GM23338 (cell line): ENCODE measurements at regions not wholly inside any gene's neighbourhood (a gene's known extent, or its start where the extent isn't known, plus 50 kb on each side); places are given as distances from the start of the nearest gene placed in this dataset.

Experiments used
- ATAC-seq: fragments of 200-7000 bp; cut with Tn5 transposase; 3 replicates; pipeline ENCODE4 v1.9.1; 2020
- DNase-seq: peaks from one replicate; pipeline ENCODE4 v3.0.0-alpha.2; 2015; ENCODE audit warnings: low spot score
- H2AFZ ChIP-seq: fragments of 200-600 bp; sonication (generic); 2 replicates; pipeline ENCODE4 v1.8.0; 2016; ENCODE audit warnings: antibody characterized with exemption, mild to moderate bottlenecking, moderate library complexity
- H3F3A ChIP-seq: fragments of 200-600 bp; sonication (generic); replicated peaks from 2 replicates; pipeline ENCODE4 v1.8.0; 2017; ENCODE audit warnings: antibody characterized with exemption, mixed run types, low read depth
- H3K27ac ChIP-seq: fragments of 200-600 bp; sonication (generic); 2 replicates; pipeline ENCODE4 v1.6.1; 2016; ENCODE audit warnings: low read depth
- H3K27me3 ChIP-seq: fragments of 200-600 bp; sonication (generic); 2 replicates; pipeline ENCODE4 v1.8.0; 2016; ENCODE audit warnings: mild to moderate bottlenecking, mixed run types, moderate library complexity; ENCODE audit not compliant: insufficient read depth
- H3K36me3 ChIP-seq: fragments of 200-600 bp; sonication (generic); 2 replicates; pipeline ENCODE4 v1.8.0; 2016; ENCODE audit warnings: mild to moderate bottlenecking; ENCODE audit not compliant: insufficient read depth
- H3K4me1 ChIP-seq: fragments of 200-600 bp; sonication (generic); 2 replicates; pipeline ENCODE4 v1.8.0; 2016; ENCODE audit warnings: mild to moderate bottlenecking, moderate library complexity; ENCODE audit not compliant: insufficient read depth
- H3K4me2 ChIP-seq: fragments of 200-600 bp; sonication (generic); 2 replicates; pipeline ENCODE4 v1.7.1; 2017; ENCODE audit warnings: mixed run types
- H3K4me3 ChIP-seq: fragments of 200-600 bp; sonication (generic); 2 replicates; pipeline ENCODE4 v1.6.1; 2016; ENCODE audit warnings: mixed run types
- H3K79me2 ChIP-seq: fragments of 200-600 bp; sonication (generic); replicated peaks from 2 replicates; pipeline ENCODE4 v1.8.0; 2017; ENCODE audit warnings: mild to moderate bottlenecking; ENCODE audit not compliant: insufficient read depth
- H3K9me2 ChIP-seq: fragments of 200-600 bp; sonication (generic); 2 replicates; pipeline ENCODE4 v1.8.0; 2017; ENCODE audit not compliant: insufficient read depth
- H4K20me1 ChIP-seq: fragments of 200-600 bp; sonication (generic); replicated peaks from 2 replicates; pipeline ENCODE4 v1.8.0; 2017; ENCODE audit warnings: mild to moderate bottlenecking; ENCODE audit not compliant: insufficient read depth
- H3K27ac Mint-ChIP-seq: 2 replicates; pipeline ENCODE4 v1.8.0; 2020; ENCODE audit warnings: inconsistent platforms, mild to moderate bottlenecking, moderate library complexity, mixed read lengths
- H3K27me3 Mint-ChIP-seq: 3 replicates; pipeline ENCODE4 v1.8.0; 2022; ENCODE audit warnings: low read depth, mild to moderate bottlenecking, moderate library complexity, mixed read lengths, inconsistent platforms; ENCODE audit not compliant: insufficient read depth, poor library complexity
- H3K36me3 Mint-ChIP-seq: 3 replicates; pipeline ENCODE4 v1.8.0; 2021; ENCODE audit warnings: low read depth, mild to moderate bottlenecking, inconsistent platforms, moderate library complexity, mixed read lengths
- H3K4me1 Mint-ChIP-seq: 3 replicates; pipeline ENCODE4 v1.8.0; 2020; ENCODE audit warnings: mild to moderate bottlenecking, inconsistent platforms, mixed read lengths
- H3K4me3 Mint-ChIP-seq: 3 replicates; pipeline ENCODE4 v1.8.0; 2021; ENCODE audit warnings: moderate library complexity, mild to moderate bottlenecking, inconsistent platforms, mixed read lengths
- H3K9me3 Mint-ChIP-seq: 3 replicates; pipeline ENCODE4 v1.8.0; 2020; ENCODE audit warnings: moderate library complexity, mild to moderate bottlenecking, inconsistent platforms, mixed read lengths
- CREB1 ChIP-seq: fragments of 250-450 bp; sonication (Bioruptor Pico); IDR thresholded peaks from 2 replicates; pipeline ENCODE4 v1.5.0; 2020; ENCODE audit warnings: low read depth, mild to moderate bottlenecking, moderate library complexity
- CTCF ChIP-seq, 2 experiments: fragments of 200-600 bp in 1 of 2; sonication (generic) in 1 of 2; conservative IDR thresholded peaks; 2 replicates each; pipeline versions ENCODE4 v1.5.1 to v1.6.1; 2016 to 2017; ENCODE audit warnings: antibody characterized with exemption in 2 of 2, low read depth in 2 of 2, mild to moderate bottlenecking in 2 of 2, moderate library complexity in 1 of 2
- ETS1 ChIP-seq: IDR thresholded peaks from 2 replicates; pipeline ENCODE4 v1.6.1; 2016; ENCODE audit warnings: antibody characterized with exemption
- EZH2 ChIP-seq: fragments of 200-600 bp; sonication (generic); IDR thresholded peaks from one replicate; pipeline ENCODE4 v1.8.0; 2017; ENCODE audit warnings: antibody characterized with exemption, mild to moderate bottlenecking, low read depth; ENCODE audit not compliant: unreplicated experiment
- EZH2phosphoT487 ChIP-seq: fragments of 200-600 bp; sonication (generic); IDR thresholded peaks from one replicate; pipeline ENCODE4 v1.8.1; 2018; ENCODE audit warnings: antibody characterized with exemption; ENCODE audit not compliant: unreplicated experiment
- JUNB ChIP-seq: IDR thresholded peaks from one replicate; pipeline ENCODE4 v1.6.1; 2016; ENCODE audit warnings: antibody characterized with exemption; ENCODE audit not compliant: unreplicated experiment
- NANOG ChIP-seq: IDR thresholded peaks from 2 replicates; pipeline ENCODE4 v1.6.1; 2016; ENCODE audit warnings: antibody characterized with exemption, borderline replicate concordance
- POLR2AphosphoS5 ChIP-seq: IDR thresholded peaks from 2 replicates; pipeline ENCODE4 v1.6.1; 2016; ENCODE audit warnings: antibody characterized with exemption, low read depth
- REST ChIP-seq: IDR thresholded peaks from one replicate; pipeline ENCODE4 v1.6.1; 2018; ENCODE audit warnings: antibody characterized with exemption; ENCODE audit not compliant: unreplicated experiment
- STAT1 ChIP-seq: IDR thresholded peaks from one replicate; pipeline ENCODE4 v1.6.1; 2016; ENCODE audit warnings: antibody characterized with exemption; ENCODE audit not compliant: unreplicated experiment
- ZNF114 ChIP-seq: fragments of 250-450 bp; sonication (Bioruptor Pico); IDR thresholded peaks from 2 replicates; pipeline ENCODE4 v1.5.0; 2020; ENCODE audit warnings: mild to moderate bottlenecking, moderate library complexity
- ZNF331 ChIP-seq: fragments of 250-450 bp; sonication (Bioruptor Pico); IDR thresholded peaks from 2 replicates; pipeline ENCODE4 v1.5.0; 2020; ENCODE audit warnings: low read depth, mild to moderate bottlenecking, moderate library complexity
- ZNF462 ChIP-seq: fragments of 250-450 bp; sonication (Bioruptor Pico); IDR thresholded peaks from 2 replicates; pipeline ENCODE4 v1.5.0; 2020; ENCODE audit warnings: mild to moderate bottlenecking, moderate library complexity

GRCh38 chr6:146999766-147000165, 204.5 kb upstream of the STXBP5 start:
- no peaks in the 10 kb centered on the region for H3K27me3 ChIP-seq
- TF ChIP-seq JUNB (no peak), CTCF (conservative IDR thresholded peaks at IDR 0.05; ENCODE audit: low read depth in 2 of 2) (no peak), CREB1 (CRISPR knock-in tag) (no peak), STAT1 (no peak), ZNF462 (CRISPR knock-in tag) (no peak), ZNF331 (no peak), ZNF114 (CRISPR knock-in tag) (no peak), EZH2 (no peak), NANOG (no peak), REST (no peak), POLR2AphosphoS5 (no peak), ETS1 (no peak), EZH2phosphoT487 (no peak)
- no peak overlapping the region for H3K4me3 ChIP-seq
- no peak overlapping the region for H3K4me2 ChIP-seq
- H3K36me3 ChIP-seq, result no peaks in the 10 kb centered on the region
- DNase-seq (no peak), ATAC-seq (peak; percentile 74)
- Mint-ChIP-seq H3K27me3 (peaks cover 4% of the 10 kb centered on the region), H3K9me3 (no peaks in the 10 kb centered on the region), H3K4me3 (no peak overlapping the region), H3K4me1 (peaks cover 11% of the 10 kb centered on the region), H3K27ac (0 out of 2 replicates have a peak overlapping the region, but pooled peaks have one; percentile 38), H3K36me3 (no peaks in the 10 kb centered on the region)
- no peaks in the 10 kb centered on the region for H3K9me2 ChIP-seq
- no peak overlapping the region for H3K27ac ChIP-seq
- no peaks in the 10 kb centered on the region; the same call in 1 of the 2 replicates for H3K4me1 ChIP-seq
- no peaks in the 10 kb centered on the region for H3K79me2 ChIP-seq
- H4K20me1 ChIP-seq, result no peaks in the 10 kb centered on the region
- no peaks in the 10 kb centered on the region for H3F3A ChIP-seq
- peak overlapping the region; percentile 61; the same call in 1 of the 2 replicates for H2AFZ ChIP-seq
